SW480 (cell line): ENCODE measurements at regions not wholly inside any gene's neighbourhood (a gene's known extent, or its start where the extent isn't known, plus 50 kb on each side); places are given as distances from the start of the nearest gene placed in this dataset.

Experiments
- DNase-seq: peaks from one replicate; pipeline ENCODE4 v3.0.0-alpha.2; 2016; ENCODE audit warnings: low spot score

DNA sequence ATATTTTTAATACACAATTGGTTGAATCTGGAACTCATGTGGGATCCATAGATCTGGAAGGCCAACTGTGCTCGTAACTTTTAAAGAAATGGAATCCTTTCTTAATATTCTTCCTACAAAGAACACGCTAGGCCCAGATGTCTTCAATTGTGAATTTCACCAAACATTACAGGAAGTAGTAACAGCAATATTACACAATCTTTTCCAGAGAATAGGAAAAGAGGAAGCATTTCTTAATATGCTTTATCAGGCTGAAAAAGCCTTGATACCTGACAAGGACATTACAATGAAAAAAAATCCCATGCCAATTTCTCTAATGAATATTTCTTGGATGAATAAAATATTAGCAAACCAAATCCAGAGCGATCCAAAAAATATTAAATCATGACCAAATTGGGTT is 80.3 kb upstream of the HAAO start:
- DNase-seq = no peak

DNA sequence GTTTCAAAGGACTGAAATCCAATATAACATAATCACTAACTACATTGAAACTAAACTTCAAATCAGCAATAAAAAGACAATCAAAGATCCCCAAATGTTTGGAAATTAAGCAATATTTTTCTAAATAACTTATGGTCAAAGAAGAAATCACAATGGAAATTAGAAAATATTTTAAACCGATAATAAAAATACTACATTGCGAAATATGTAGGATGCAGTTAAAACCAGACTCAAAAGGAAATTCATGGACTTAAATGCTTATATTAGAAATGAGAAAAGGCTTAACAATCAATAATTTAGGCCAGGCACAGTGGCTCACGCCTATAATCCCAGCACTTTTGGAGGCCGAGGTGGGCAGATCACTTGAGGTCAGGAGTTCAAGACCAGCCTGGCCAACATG is 79.0 kb upstream of the HAAO start:
- DNase-seq = no peak

DNA sequence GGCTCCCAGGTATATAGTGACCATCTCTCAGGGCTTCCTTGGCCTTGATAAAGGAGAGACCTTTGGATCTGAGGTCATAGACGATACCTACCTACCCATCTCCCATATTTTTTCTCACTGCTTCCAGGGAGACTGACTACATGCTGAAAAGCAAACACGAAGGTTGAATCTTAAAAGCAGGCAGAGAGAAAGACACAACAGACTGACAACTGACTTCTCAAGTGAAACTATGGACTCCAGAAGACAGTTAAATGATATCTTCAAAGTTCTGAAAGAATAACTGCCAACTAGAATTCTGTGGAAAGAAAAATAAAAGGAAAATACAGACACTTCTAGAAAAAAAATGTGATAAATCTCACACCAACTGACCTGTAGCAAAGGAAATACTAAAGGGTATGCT is 76.5 kb upstream of the HAAO start:
- DNase-seq = no peak

DNA sequence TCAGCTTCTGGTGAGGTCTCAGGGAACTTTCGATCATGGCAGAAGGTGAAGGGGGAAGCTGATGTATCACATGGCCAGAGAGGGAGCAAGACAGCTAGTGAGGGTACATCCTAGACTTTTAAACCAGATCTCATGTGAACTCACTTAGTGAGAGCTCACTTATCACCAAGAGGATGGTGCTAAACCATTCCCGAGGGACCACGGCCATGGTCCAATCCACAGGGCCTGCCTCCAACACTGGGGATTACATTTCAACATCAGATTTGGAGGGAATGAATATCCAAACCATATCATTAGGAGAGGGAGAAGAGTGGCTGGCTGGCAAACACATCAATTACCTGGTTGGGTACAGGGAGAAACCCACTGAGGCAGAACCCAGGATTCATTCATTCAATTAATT is 75.7 kb upstream of the HAAO start:
- no peak for DNase-seq

DNA sequence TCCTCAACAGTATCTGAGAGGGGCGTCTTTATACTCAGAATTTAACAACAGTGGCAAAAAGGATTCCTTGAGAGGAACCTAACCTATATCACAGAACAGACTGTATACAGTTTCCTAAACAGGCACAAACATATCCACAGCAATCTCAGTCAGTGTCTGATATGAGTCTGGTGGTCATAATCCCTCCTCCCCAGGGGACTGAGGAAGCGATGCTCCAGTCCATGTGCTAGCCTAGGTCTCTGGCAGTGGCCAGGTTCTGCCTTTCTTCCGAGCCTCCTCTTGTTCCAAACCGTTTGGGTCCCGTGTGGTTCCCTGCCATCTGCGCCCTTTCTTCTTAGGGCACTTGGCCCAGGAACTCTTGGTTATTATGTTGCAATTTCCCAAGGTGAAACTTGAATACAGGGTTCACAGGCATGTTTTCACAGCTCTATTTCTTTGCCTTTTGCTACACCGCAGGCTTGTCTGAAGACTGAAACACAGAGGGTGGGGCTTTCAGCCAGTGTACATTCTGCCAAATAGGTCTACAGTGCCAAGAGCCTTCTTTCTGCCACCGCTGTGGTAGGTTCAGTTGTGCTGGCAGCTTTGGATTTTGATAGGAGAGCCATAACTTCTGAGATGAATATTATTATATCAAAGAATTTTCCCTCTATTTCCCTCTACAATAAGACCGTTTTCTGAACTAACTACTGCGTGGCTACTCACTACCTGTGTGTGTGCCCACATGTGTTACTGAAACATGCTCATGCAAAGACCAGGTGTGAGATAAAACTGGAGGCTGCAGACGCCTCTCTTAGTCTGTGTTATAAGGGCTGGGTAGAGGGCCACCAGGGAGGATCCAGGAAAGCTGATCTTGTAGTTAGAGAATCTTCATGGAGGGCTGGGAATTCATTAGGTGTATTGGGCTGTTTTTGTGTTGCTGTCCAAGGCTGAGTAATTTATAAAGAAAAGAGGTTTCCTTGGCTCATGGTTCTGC is 75.0 kb upstream of the HAAO start:
- DNase-seq = no peak

DNA sequence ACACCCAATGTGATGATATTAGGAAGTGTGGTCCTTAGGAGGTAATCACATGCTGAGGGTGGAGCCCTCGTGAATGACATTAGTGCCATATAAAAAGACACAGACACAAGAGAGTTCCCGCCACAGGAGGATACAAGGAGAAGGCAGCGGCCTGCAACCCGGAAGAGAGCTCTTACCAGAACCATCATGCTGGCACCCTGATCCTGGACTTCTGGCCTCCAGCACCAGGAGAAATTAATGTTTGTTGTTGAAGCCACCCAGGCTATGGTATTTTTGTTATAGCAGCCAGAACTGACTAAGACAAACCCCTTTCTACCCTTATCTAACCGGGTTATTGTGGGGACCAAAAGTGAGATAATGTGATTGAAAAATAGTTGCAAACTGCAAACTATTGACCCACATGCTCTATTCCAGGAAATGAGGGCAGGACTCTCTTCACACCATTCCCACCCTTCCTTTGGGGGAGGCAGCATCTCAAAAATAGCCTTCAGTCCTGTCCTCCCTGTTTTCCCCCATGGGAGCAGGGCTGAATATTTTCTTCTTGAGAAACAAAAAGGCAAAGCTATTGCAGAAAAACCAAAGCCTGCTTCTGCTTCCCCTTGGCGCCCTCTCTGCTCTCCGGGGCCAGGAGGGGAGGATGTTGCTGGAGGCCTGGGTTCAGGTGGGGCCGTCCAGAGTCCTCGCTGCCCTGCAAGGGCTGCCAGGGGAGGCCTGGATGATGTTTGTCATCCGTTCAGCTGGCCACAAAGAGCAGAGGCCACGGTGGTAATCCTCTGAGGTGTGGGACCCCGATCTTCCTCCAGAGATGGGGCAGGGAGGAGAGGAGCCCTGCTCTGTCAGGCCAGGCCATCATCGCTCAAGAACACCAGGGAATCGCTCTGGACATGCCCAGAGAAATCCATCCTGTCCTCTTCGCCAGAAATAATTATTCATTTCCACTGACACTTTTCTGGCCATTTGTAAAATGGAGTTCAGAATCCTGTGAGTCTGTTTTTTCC is 73.8 kb upstream of the HAAO start:
- no peak for DNase-seq

DNA sequence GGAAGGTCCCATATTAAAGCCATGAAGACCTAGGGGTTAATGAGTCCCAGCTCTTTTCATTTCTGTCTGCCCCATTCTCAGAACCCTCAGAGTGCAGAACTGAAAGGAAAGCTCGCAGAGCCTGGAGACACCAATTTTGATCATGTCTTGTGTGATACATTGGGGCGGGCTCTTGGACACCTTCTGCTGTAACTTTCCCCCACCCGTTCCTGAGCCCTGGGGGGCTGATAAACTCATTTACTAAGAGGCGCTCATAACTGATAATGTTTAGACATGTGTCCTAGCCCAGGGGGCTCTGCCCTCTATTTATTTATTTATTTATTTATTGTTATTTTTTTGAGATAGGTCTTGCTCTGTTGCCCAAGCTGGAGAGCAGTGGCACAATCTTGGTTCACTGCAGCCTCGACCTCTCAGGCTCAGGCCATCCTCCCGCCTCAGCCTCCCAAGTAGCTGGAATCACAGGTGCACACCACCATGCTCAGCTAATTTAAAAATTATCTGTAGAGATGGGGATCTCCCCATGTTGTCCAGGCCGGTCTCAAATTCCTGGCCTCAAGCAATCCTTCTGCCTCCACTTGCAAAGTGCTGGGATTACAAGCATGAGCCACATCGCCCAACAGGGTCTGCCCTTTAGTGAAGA is 72.4 kb upstream of the HAAO start:
- DNase-seq = no peak

DNA sequence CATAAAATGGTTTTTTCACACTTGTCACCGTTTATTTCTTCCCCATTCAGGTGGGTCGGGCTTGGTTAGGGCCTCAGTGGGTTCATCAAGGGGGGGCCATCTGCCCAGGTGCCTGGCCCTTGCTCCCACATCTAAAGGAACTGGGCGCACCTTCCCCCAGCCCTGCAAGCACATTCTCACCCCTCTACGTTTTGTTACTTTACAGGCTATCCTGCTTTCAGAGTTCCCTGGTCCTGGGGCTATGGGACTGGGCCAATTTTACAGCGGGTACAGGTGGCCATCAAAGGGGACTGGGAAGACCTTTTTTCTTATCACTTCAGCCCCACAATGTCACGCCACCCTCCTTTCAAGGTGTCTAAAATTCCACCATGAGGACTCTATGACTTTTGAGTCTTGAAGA is 71.8 kb upstream of the HAAO start:
- no peak for DNase-seq

DNA sequence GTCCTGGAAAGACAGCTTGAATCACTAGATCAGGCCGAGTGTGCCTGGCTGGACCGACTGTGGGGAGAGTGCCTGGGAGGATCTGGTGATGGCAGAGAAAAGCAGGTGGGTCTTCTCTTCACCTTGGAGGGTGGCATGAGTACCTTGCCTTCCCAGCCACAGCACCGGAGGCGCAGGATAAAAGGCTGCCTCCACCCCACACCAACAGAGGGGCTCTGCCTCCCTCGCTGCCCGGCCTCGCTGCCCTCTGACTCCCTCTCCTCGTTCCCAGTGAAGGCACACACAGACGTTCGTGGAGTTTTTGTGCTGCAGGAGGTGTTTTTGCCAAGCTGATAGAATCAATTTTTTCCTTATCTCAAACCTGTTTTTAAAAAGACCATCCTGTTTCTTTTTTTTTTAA is 71.4 kb upstream of the HAAO start:
- DNase-seq = no peak

DNA sequence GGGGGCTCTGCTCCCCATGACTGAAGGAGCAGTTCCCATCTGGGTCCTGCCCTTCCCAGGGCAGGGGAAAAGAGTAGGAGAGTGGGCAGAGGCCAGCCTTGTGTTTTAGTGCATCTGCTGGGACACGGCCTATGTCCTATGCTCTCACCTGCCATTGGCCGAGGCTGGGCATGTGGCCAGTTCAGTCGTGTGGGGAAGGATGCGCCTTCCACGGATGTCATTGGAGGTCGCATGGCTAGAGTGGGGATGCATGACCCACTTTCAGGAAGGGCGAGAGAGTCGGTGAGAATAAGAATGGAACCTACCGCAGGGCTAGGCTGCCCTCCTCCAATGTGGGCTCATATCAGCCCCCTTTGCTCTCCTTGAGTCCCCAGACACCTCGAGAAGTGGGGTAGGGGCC is 70.9 kb upstream of the HAAO start:
- DNase-seq = no peak

DNA sequence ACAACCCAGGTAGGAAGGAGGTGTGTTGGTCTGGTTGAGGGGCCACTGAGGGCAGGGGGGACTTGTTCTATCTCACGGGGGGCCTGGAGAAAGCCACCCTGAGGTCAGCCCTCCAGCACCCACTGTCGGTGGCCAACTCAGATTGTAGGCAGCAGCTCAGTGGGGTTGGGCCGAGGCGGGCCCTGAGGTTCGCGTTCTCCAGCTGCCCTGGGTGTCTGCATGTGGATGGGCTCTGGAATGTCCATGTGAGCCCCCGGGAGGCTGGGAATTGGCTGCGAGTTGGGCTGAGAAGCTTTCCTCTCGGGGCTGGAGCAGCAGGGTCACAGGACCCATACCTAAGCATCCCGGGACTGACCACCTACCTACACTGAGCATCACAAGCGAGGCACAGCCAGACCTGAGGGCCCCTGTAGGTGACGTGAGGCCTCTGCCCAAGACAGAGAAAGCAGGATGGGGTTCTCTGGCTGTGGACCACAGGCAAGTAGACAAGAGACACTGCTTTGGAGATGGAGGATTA is 70.3 kb upstream of the HAAO start:
- DNase-seq = no peak

DNA sequence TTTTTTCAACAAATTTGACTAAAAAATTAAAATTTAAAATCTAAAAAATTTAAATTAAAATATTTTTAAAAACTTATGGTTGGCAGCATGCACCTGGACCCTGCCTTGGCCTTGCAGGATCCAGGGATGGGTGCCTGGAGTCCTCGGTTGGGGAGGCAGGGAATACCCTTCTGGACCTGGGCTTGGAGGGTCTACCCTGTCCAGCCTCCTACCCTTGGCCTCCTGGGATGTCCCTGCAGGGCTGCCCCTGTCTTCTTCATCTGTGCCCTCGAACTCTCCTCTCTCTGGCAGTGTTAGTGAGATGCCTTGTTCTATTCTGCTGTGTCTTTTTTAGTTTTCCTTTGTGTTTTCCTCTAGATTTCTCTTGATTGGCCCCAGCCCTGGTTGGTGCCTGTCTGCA is 68.9 kb upstream of the HAAO start:
- no peak for DNase-seq

DNA sequence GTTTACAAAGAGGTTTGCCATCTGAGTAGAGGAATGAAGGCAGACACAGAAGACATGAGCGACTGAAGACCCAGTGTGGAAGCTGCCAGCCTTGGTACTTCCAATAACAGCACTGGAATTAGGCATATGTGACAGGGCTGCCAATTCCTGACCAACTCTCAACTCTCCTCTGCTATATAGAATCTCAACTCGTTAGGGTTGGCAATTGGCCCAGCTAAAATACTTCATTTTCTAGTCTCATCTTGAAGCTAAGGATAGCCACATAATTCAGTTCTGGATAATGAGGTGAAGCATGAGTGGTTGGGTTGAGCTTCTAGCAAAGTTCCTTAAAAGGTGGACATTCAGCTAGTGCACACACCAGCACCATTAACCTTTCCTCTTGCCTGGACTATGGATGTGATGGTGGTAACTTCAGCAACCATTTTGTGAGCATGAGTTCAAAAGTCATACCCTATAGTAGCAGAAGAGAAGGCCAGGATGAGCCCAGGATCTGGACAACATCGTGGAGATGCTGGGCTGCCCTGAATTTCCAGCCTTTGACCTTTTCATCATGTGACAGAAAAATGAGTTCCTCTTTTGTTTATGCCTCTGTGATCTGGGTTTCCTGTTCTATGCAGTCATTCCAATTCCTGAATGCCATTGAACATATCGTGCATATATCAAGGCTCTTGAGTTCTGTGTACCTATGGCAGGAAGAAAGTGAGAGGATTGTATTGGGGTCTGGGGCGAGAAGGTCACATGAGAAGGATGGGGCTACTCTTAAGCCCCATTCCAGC is 68.1 kb upstream of the HAAO start:
- DNase-seq = no peak

DNA sequence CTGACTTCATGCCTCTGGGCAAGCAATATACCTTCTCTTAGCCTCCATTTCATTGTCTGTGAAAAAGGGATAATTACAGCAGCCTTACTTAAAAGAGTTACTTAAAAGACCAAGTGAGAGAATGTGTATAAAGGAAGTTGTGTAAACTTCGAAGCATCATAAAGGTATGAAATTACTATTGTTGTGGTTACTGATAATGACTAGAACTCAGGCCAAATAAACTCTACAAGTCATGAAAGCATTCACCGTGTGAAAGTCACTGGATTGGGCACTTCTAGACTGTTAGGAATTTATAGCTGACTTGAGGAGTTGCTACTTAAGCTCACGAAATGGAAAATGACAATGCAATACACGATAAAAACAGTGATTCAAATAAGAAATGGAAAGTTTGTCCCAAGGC is 67.4 kb upstream of the HAAO start:
- DNase-seq = peak; percentile 24

DNA sequence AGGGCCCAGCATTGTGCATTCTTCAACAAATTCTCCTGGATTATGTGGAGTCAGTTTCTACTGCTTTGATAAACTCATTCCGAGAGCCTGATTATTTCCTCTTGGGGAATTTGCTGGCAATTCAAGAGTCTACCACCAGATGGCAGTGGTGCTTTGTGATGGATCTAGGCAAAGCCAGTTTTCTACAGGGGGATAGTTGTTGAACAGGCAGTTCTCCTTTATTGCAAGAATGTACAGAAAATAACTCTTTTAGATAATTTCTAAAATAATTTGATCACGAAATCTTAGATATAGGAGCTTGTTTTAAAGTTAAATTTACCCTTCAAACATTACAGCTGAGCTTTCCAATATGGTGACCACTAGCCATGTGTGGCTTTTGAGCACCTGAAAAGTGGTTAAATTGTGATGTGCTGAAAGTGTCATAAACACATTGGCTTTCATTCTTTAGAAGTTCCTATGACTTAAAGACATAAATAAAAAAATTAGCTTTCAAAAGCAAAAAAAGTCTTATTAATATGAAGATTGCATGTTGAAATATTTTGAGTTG is 66.7 kb upstream of the HAAO start:
- DNase-seq = peak; percentile 53

DNA sequence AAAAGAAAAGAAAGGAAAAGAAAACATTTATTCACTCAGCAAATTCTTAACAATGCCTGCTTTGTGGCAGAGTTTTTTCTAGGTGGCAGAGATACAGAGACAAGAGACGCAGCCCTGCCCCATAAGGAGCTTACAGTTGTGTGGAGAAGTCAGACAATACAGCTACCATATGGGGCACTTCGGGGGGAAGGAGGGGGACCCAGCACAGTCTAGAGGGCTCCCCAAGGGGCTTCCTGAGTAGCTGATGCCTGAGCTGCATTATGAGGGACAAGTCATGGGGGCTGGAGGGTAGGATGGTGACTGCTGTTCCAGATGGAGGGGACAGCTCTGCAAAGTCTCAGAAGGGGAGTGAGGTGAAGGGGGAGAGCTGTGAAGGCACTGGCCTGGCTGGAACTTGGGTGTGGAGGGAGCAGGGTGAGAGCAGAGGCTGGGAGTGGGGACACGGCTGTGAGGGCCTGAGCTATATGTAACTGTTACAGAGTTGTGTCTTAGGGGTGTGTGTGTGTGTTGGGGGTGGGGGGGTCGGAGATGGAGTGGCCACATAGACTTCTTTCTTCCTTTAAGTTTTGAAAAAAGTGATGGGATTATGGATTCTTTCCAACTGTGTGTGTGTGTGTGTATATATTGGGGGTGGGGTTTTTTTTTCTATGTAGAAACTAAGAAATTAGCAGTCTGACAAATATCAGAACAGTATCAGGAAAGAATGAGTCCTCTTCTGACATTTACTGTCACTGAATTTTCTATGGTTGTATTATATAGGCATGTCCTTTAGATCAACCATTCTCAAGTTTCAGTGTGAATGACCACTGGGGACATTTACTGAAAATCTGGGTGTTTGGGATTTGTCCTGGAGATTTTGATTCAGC is 66.0 kb upstream of the HAAO start:
- no peak for DNase-seq

DNA sequence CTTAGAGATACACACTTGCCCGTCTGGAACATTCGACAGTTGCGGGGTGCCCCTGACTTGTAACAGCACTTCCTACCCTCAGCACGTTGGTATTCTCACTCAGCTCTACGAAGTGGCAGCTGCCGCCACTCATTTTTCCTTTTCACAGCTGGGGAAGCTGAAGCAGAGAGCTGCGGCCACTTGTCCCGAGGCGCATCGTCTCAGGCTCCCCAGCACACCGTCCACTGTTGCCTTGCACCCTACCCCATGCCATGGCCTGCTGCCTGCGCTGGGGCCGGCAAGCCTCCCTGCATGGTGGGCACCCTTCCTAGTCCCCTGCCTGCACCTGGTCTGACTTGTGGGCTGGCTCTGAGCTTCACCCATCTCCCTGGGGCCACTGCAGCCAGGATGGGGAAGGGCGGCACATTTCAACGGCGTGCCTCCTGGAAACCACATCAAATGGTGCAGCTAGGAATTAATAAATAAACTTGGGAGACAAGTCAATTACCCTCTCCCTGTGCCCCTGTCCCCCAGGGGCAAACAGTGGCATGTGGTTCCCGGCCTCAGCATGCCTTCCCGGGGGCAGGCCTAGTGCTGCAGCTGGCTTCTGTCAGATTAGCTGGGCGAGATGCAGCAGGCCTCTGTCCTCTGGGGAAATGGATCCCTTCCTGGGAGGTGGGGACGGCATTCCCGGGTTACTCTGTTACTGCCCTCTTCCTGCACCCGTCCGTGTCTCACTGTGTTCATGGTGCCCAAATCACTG is 64.7 kb upstream of the HAAO start:
- DNase-seq = peak; percentile 97

DNA sequence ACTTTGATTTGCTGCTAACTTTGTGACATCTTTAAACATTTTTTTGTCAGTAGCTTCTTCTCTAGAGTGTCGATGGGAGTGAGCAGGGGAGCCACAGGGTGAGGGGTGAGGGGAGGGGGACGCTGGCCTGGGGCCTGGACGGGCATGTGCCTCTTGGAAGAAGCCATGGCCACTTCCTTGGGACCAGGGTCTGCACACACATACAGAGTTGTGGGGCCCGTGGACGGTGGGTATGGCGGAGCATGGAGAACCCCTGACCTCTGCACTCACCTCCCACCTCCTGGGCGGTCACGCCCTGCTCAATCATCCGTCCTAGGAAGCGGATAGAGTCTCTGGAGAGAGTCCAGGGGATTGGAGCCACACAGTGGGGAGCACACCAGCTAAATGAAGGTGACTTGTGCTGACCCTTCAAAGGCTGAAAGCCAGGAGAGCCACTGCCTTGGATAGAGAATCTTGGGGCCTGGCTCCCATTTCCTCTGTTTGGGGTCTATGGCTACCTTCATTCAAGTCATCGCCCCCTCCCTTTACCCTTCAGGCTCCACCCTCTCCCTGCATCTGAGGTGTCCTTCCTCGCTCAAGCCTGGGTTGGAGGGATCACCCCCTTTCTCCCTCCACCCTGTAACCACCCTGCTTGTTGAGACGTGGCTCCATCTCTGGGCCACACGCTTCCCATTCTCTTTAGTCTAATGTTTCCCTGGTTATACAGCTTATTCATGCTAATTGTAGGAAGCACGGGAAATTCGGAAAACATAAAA is 63.9 kb upstream of the HAAO start:
- no peak for DNase-seq
